HEK293 (cell line): ENCODE measurements at regions not wholly inside any gene's neighbourhood (a gene's known extent, or its start where the extent isn't known, plus 50 kb on each side); places are given as distances from the start of the nearest gene placed in this dataset.
"Not testable (repeated sequence)": the region's sequence is repeated elsewhere in the genome, so short reads cannot be mapped to it uniquely, and the experiment has no call there.

ENCODE experiments used
- CTCF ChIA-PET: fragments of 350-600 bp; formaldehyde crosslinking; extraction: SDS; loops from one replicate; lab custom pipeline; 2021; ENCODE audit warnings: antibody characterized with exemption; lab: Yijun Ruan, JAX
- POLR2A ChIA-PET: fragments of 300-600 bp; formaldehyde crosslinking; extraction: SDS; loops from one replicate; lab custom pipeline; 2020; ENCODE audit warnings: antibody characterized with exemption, inconsistent platforms; lab: Yijun Ruan, JAX
- H3K27ac ChIP-seq: fragments of 200-500 bp; sonication (Bioruptor generic); 2 replicates; pipeline ENCODE4 v1.5.1; 2014; ENCODE audit warnings: low read depth, low read length, control low read depth, inconsistent platforms; ENCODE audit errors: extremely low read depth
- H3K36me3 ChIP-seq, 2 experiments: fragments of 200-500 bp in 1 of 2; sonication (Bioruptor generic) in 1 of 2; 1 replicate in 1 of 2; 2 replicates in 1 of 2; pipeline ENCODE4 v1.5.1; 2014 to 2017; ENCODE audit warnings: inconsistent platforms in 2 of 2, low read length in 2 of 2; ENCODE audit not compliant: control insufficient read depth in 2 of 2, insufficient read depth in 1 of 2
- H3K4me1 ChIP-seq: fragments of 200-500 bp; sonication (Bioruptor generic); 2 replicates; pipeline ENCODE4 v1.5.1; 2014; ENCODE audit warnings: mild to moderate bottlenecking, low read length, inconsistent platforms; ENCODE audit not compliant: control insufficient read depth, insufficient read depth
- H3K4me3 ChIP-seq: 2 replicates; pipeline ENCODE4 v1.5.1; 2011; ENCODE audit warnings: low read depth, mild to moderate bottlenecking, control low read depth, low read length, moderate library complexity
- H3K9me3 ChIP-seq: fragments of 200-500 bp; sonication (Bioruptor generic); 2 replicates; pipeline ENCODE4 v1.5.1; 2014; ENCODE audit warnings: low read depth, low read length, inconsistent platforms; ENCODE audit not compliant: control insufficient read depth, insufficient read depth
- GFI1B ChIP-seq: fragments of 450-650 bp; formaldehyde crosslinking; IDR thresholded peaks from 2 replicates; pipeline ENCODE4 v1.5.1; 2016; ENCODE audit warnings: missing biosample characterization, missing genetic modification characterization
- HOXA7 ChIP-seq: sonication (generic); formaldehyde crosslinking; IDR thresholded peaks from 2 replicates; pipeline ENCODE4 v1.8.1; 2022; ENCODE audit warnings: missing genetic modification reagents, borderline replicate concordance
- IKZF3 ChIP-seq: fragments of 450-650 bp; IDR thresholded peaks from 2 replicates; pipeline ENCODE4 v1.5.0; 2018; ENCODE audit warnings: missing biosample characterization, mild to moderate bottlenecking, missing genetic modification characterization, moderate library complexity
- MYNN ChIP-seq: fragments of 450-650 bp; formaldehyde crosslinking; IDR thresholded peaks from 2 replicates; pipeline ENCODE4 v1.5.1; 2016; ENCODE audit warnings: missing biosample characterization, missing genetic modification characterization, borderline replicate concordance
- OVOL3 ChIP-seq: fragments of 450-650 bp; formaldehyde crosslinking; IDR thresholded peaks from 2 replicates; pipeline ENCODE4 v1.5.1; 2016; ENCODE audit warnings: missing biosample characterization, missing genetic modification characterization
- SETDB1 ChIP-seq: IDR thresholded peaks from one replicate; pipeline ENCODE4 v1.6.1; 2017; ENCODE audit warnings: mild to moderate bottlenecking, low read length, moderate library complexity, mixed read lengths; ENCODE audit not compliant: insufficient read length
- ZBTB1 ChIP-seq: fragments of 450-650 bp; formaldehyde crosslinking; IDR thresholded peaks from 2 replicates; pipeline ENCODE4 v1.5.1; 2016; ENCODE audit warnings: missing biosample characterization, missing genetic modification characterization
- ZBTB48 ChIP-seq: fragments of 450-650 bp; formaldehyde crosslinking; IDR thresholded peaks from 2 replicates; pipeline ENCODE4 v1.5.1; 2016; ENCODE audit warnings: missing biosample characterization, missing genetic modification characterization
- ZFP3 ChIP-seq: fragments of 450-650 bp; formaldehyde crosslinking; IDR thresholded peaks from 2 replicates; pipeline ENCODE4 v1.5.1; 2016; ENCODE audit warnings: low read depth, missing biosample characterization, missing genetic modification characterization
- ZNF140 ChIP-seq: fragments of 450-650 bp; formaldehyde crosslinking; IDR thresholded peaks from 2 replicates; pipeline ENCODE4 v1.5.1; 2016; ENCODE audit warnings: missing biosample characterization, missing genetic modification characterization
- ZNF223 ChIP-seq: fragments of 450-650 bp; formaldehyde crosslinking; IDR thresholded peaks from 2 replicates; pipeline ENCODE4 v1.5.1; 2016; ENCODE audit warnings: missing biosample characterization, missing genetic modification characterization
- ZNF26 ChIP-seq: fragments of 450-650 bp; formaldehyde crosslinking; IDR thresholded peaks from 2 replicates; pipeline ENCODE4 v1.5.1; 2016; ENCODE audit warnings: missing biosample characterization, missing genetic modification characterization
- ZNF274 ChIP-seq, 2 experiments: fragments of 200-500 bp in 1 of 2; fragments of 450-650 bp in 1 of 2; sonication (Bioruptor generic) in 1 of 2; formaldehyde crosslinking in 1 of 2; IDR thresholded peaks; 2 replicates each; pipeline versions ENCODE4 v1.5.1 to v1.6.1; 2014 to 2016; ENCODE audit warnings: borderline replicate concordance in 1 of 2, inconsistent platforms in 1 of 2, low read length in 1 of 2, missing biosample characterization in 1 of 2, missing genetic modification characterization in 1 of 2
- ZNF350 ChIP-seq: fragments of 450-650 bp; formaldehyde crosslinking; IDR thresholded peaks from 2 replicates; pipeline ENCODE4 v1.5.0; 2017; ENCODE audit warnings: missing biosample characterization, mild to moderate bottlenecking, missing genetic modification characterization
- ZNF510 ChIP-seq: fragments of 450-650 bp; formaldehyde crosslinking; IDR thresholded peaks from 2 replicates; pipeline ENCODE4 v1.5.1; 2018; ENCODE audit warnings: mild to moderate bottlenecking, missing genetic modification characterization, missing biosample characterization; ENCODE audit not compliant: insufficient replicate concordance
- ZNF529 ChIP-seq: fragments of 450-650 bp; formaldehyde crosslinking; IDR thresholded peaks from 2 replicates; pipeline ENCODE4 v1.5.1; 2017; ENCODE audit warnings: missing genetic modification characterization, missing biosample characterization; ENCODE audit not compliant: insufficient replicate concordance
- ZNF560 ChIP-seq: fragments of 450-650 bp; formaldehyde crosslinking; IDR thresholded peaks from 2 replicates; pipeline ENCODE4 v1.5.1; 2017; ENCODE audit warnings: missing biosample characterization, missing genetic modification characterization, borderline replicate concordance
- ZNF561 ChIP-seq: fragments of 450-650 bp; IDR thresholded peaks from 2 replicates; pipeline ENCODE4 v1.5.1; 2018; ENCODE audit warnings: missing biosample characterization, missing genetic modification characterization, borderline replicate concordance
- ZNF585B ChIP-seq: fragments of 450-650 bp; formaldehyde crosslinking; IDR thresholded peaks from 2 replicates; pipeline ENCODE4 v1.5.1; 2016; ENCODE audit warnings: missing biosample characterization, missing genetic modification characterization
- ZNF600 ChIP-seq: fragments of 450-650 bp; formaldehyde crosslinking; IDR thresholded peaks from 2 replicates; pipeline ENCODE4 v1.5.1; 2016; ENCODE audit warnings: missing biosample characterization, missing genetic modification characterization
- TF ChIP-seq, protein P1 (sequence below): fragments of 450-650 bp; formaldehyde crosslinking; IDR thresholded peaks from 2 replicates; pipeline ENCODE4 v1.5.1; 2016; ENCODE audit warnings: missing biosample characterization, missing genetic modification characterization

DNA sequence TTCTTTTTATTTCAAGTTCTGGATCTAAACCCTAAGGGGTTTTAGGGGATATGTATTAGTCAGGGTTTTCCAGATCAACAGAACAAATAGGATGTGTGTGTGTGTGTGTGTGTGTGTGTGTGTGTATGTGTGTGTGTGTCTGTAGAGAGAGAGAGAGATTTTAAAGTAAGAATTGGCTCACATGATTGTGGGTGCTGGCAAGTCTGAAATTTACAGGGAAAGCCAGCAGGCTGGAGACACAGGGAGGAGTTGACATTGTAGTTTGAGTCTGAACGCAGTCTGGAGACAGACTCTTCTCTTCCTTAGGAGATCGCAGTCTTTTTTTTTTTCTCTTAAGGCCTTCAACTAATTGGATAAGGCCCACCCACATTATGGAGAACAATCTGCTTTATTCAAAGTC, 428.8 kb upstream of the TBL1XR1 start:
- Histone ChIP-seq H3K4me3 (no peak overlapping the region), H3K27ac (no peak overlapping the region), H3K9me3 (no peaks in the 10 kb centered on the region), H3K36me3 (no peaks in the 10 kb centered on the region), H3K4me1 (no peaks in the 10 kb centered on the region)
- POLR2A ChIA-PET = no interaction called here
- no peak for TF ChIP-seq ZBTB1 (tag by site-specific recombination)
- no peak for TF ChIP-seq IKZF3 (tag by site-specific recombination)
- TF ChIP-seq ZNF585B (tag by site-specific recombination) = no peak
- no peak for TF ChIP-seq ZNF560 (tag by site-specific recombination)
- no peak for TF ChIP-seq ZNF223 (tag by site-specific recombination)
- no peak for TF ChIP-seq MYNN
- no peak for TF ChIP-seq ZNF350 (tag by site-specific recombination)
- TF ChIP-seq GFI1B (tag by site-specific recombination) = no peak
- TF ChIP-seq HOXA7 (CRISPR knock-in tag) = no peak
- TF ChIP-seq ZNF274 (IDR thresholded peaks at IDR 0.05; ENCODE audit: low read length) = no peak
- TF ChIP-seq ZNF274 (tag by site-specific recombination; IDR thresholded peaks at IDR 0.05; ENCODE audit: borderline replicate concordance) = no peak
- no peak for TF ChIP-seq ZNF26 (tag by site-specific recombination)
- no peak for TF ChIP-seq ZNF140 (tag by site-specific recombination)
- TF ChIP-seq ZNF600 (tag by site-specific recombination) = no peak
- TF ChIP-seq ZBTB48 (tag by site-specific recombination) = no peak
- TF ChIP-seq ZFP3 (tag by site-specific recombination) = no peak
- TF ChIP-seq ZNF529 = no peak
- CTCF ChIA-PET = no interaction called here

GRCh38 chr3:177628095-177628719, 430.9 kb upstream of the TBL1XR1 start:
- CTCF ChIA-PET = not testable (repeated sequence)
- peak; percentile 27 for TF ChIP-seq SETDB1
- TF ChIP-seq, all 188 proteins: peak for 1; not testable (repeated sequence) for 187
- H3K27ac ChIP-seq, H3K9me3 ChIP-seq, H3K4me1 ChIP-seq, H3K36me3 ChIP-seq, H3K4me3 ChIP-seq, POLR2A ChIA-PET: not testable (repeated sequence)

GRCh38 chr3:177629276-177629675, 432.0 kb upstream of the TBL1XR1 start:
- Histone ChIP-seq H3K27ac (no peak overlapping the region), H3K36me3 (no peaks in the 10 kb centered on the region), H3K4me3 (no peak overlapping the region), H3K9me3 (no peaks in the 10 kb centered on the region), H3K4me1 (no peaks in the 10 kb centered on the region)
- TF ChIP-seq IKZF3 (tag by site-specific recombination) (no peak), ZBTB48 (tag by site-specific recombination) (no peak), OVOL3 (tag by site-specific recombination) (no peak), ZNF510 (tag by site-specific recombination) (no peak), ZNF561 (no peak)
- TF ChIP-seq, protein P1, sequence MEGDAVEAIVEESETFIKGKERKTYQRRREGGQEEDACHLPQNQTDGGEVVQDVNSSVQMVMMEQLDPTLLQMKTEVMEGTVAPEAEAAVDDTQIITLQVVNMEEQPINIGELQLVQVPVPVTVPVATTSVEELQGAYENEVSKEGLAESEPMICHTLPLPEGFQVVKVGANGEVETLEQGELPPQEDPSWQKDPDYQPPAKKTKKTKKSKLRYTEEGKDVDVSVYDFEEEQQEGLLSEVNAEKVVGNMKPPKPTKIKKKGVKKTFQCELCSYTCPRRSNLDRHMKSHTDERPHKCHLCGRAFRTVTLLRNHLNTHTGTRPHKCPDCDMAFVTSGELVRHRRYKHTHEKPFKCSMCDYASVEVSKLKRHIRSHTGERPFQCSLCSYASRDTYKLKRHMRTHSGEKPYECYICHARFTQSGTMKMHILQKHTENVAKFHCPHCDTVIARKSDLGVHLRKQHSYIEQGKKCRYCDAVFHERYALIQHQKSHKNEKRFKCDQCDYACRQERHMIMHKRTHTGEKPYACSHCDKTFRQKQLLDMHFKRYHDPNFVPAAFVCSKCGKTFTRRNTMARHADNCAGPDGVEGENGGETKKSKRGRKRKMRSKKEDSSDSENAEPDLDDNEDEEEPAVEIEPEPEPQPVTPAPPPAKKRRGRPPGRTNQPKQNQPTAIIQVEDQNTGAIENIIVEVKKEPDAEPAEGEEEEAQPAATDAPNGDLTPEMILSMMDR (tag by site-specific recombination) = no peak
- ChIA-PET CTCF (no interaction called here), POLR2A (no interaction called here)
